Spleen (tissue), 7 donors: ENCODE measurements at regions not wholly inside any gene's neighbourhood (a gene's known extent, or its start where the extent isn't known, plus 50 kb on each side); places are given as distances from the start of the nearest gene placed in this dataset.

Experiments
- CTCF ChIP-seq, 11 experiments: fragments of 200-600 bp in 7 of 11; fragments of 450-650 bp in 4 of 11; sonication (generic) in 4 of 11; IDR thresholded peaks in 8 of 11; conservative IDR thresholded peaks in 3 of 11; 1 replicate in 7 of 11; 2 replicates in 4 of 11; pipeline versions ENCODE4 v1.4.0 to v1.8.0; 2016 to 2021; ENCODE audit warnings: antibody characterized with exemption in 11 of 11, inconsistent platforms in 4 of 11, mild to moderate bottlenecking in 1 of 11
- POLR2A ChIP-seq, 3 donors: fragments of 450-650 bp; IDR thresholded peaks; one replicate each; pipeline ENCODE4 v1.5.1; 2017; ENCODE audit warnings: antibody characterized with exemption in 3 of 3, mild to moderate bottlenecking in 1 of 3
- POLR2AphosphoS5 ChIP-seq, 3 donors: sonication (generic); formaldehyde crosslinking; IDR thresholded peaks; one replicate each; pipeline ENCODE4 v1.5.1; 2017; ENCODE audit warnings: antibody characterized with exemption in 3 of 3
- donor health status: DM: no; HTN: no; CAD: no; lungs with moderate emphysema.
- donor health status: DM: no; HTN: no; CAD: no.
- donor health status: DM: no; HTN: no; CAD: no.

GRCh38 chr7:9608560-9608959, 1175.2 kb downstream of the NXPH1 start:
- TF ChIP-seq CTCF (IDR thresholded peaks at IDR 0.05 in 8 of 11, conservative IDR thresholded peaks at IDR 0.05 in 3 of 11) = no peak
- no peak for TF ChIP-seq POLR2A (IDR thresholded peaks at IDR 0.05)
- no peak for TF ChIP-seq POLR2AphosphoS5 (IDR thresholded peaks at IDR 0.05)
